Spleen (tissue), 11 donors: ENCODE measurements at regions not wholly inside any gene's neighbourhood (a gene's known extent, or its start where the extent isn't known, plus 50 kb on each side); places are given as distances from the start of the nearest gene placed in this dataset.
"Not testable (repeated sequence)": the region's sequence is repeated elsewhere in the genome, so short reads cannot be mapped to it uniquely, and the experiment has no call there.

Experiments used
- DNase-seq: peaks from one replicate; pipeline ENCODE4 v3.0.0-alpha.2; 2020
- H3K27ac ChIP-seq, 8 donors: fragments of 200-600 bp; sonication (generic) in 7 of 8; 1 replicate in 4 of 8; 2 replicates in 4 of 8; pipeline versions ENCODE4 v1.5.0 to v1.8.0; 2016 to 2021; ENCODE audit warnings: inconsistent platforms in 4 of 8, mild to moderate bottlenecking in 4 of 8, moderate library complexity in 1 of 8
- H3K27me3 ChIP-seq, 7 donors: fragments of 200-600 bp; sonication (generic) in 6 of 7; replicated peaks in 1 of 7; 1 replicate in 4 of 7; 2 replicates in 3 of 7; pipeline versions ENCODE4 v1.5.0 to v1.8.0; 2016 to 2021; ENCODE audit warnings: inconsistent platforms in 3 of 7, mild to moderate bottlenecking in 1 of 7
- H3K36me3 ChIP-seq, 6 donors: fragments of 200-600 bp; sonication (generic) in 5 of 6; 1 replicate in 4 of 6; 2 replicates in 2 of 6; pipeline versions ENCODE4 v1.5.0 to v1.8.0; 2016 to 2021; ENCODE audit warnings: inconsistent platforms in 2 of 6
- H3K4me1 ChIP-seq, 6 donors: fragments of 200-600 bp; sonication (generic) in 5 of 6; 1 replicate in 3 of 6; 2 replicates in 3 of 6; pipeline versions ENCODE4 v1.5.0 to v1.8.0; 2016 to 2021; ENCODE audit warnings: inconsistent platforms in 3 of 6
- H3K4me3 ChIP-seq, 8 donors: fragments of 200-600 bp; sonication (generic) in 7 of 8; 1 replicate in 4 of 8; 2 replicates in 4 of 8; pipeline versions ENCODE4 v1.5.0 to v1.8.0; 2016 to 2021; ENCODE audit warnings: inconsistent platforms in 4 of 8, mild to moderate bottlenecking in 4 of 8, moderate library complexity in 2 of 8
- H3K9me3 ChIP-seq, 8 donors: fragments of 200-600 bp; sonication (generic) in 7 of 8; 1 replicate in 4 of 8; 2 replicates in 4 of 8; pipeline versions ENCODE4 v1.5.0 to v1.8.0; 2016 to 2021; ENCODE audit warnings: inconsistent platforms in 4 of 8
- CTCF ChIP-seq, 11 experiments: fragments of 200-600 bp in 7 of 11; fragments of 450-650 bp in 4 of 11; sonication (generic) in 4 of 11; IDR thresholded peaks in 8 of 11; conservative IDR thresholded peaks in 3 of 11; 1 replicate in 7 of 11; 2 replicates in 4 of 11; pipeline versions ENCODE4 v1.4.0 to v1.8.0; 2016 to 2021; ENCODE audit warnings: antibody characterized with exemption in 11 of 11, inconsistent platforms in 4 of 11, mild to moderate bottlenecking in 1 of 11
- POLR2A ChIP-seq, 3 donors: fragments of 450-650 bp; IDR thresholded peaks; one replicate each; pipeline ENCODE4 v1.5.1; 2017; ENCODE audit warnings: antibody characterized with exemption in 3 of 3, mild to moderate bottlenecking in 1 of 3
- POLR2AphosphoS5 ChIP-seq, 3 donors: sonication (generic); formaldehyde crosslinking; IDR thresholded peaks; one replicate each; pipeline ENCODE4 v1.5.1; 2017; ENCODE audit warnings: antibody characterized with exemption in 3 of 3
- WGBS, 5 donors: extraction: QIAGEN DNeasy Blood & Tissue Kit in 3 of 5; methylation state at CpG; one replicate each; pipeline versions ENCODE4 v1.1.5 to v1.1.7; 2013 to 2018; 5-methylcytosine and 5-hydroxymethylcytosine counted together
- intact Hi-C: fragments of 100-400 bp; cut with DNase I; formaldehyde crosslinking; loops from one replicate; pipeline ENCODE4 v1.15.0; 2023; ENCODE audit warnings: low total_unique reads
- donor health status: healthy with polysubstance abuse.
- donor health status: DM: no; HTN: no; CAD: no; lungs with moderate emphysema.
- donor health status: DM: no; HTN: no; CAD: no.
- donor health status: Bipolar disorder and iron deficiency.
- donor health status: healthy.
- donor health status: DM: no; HTN: no; CAD: no.
- donor health status: DM: yes; HTN: yes; CAD: no.

- Histone ChIP-seq H3K4me3 (no peak overlapping the region), H3K27ac (no peak overlapping the region), H3K4me1 (no peaks in the 10 kb centered on the region), H3K36me3 (no peaks in the 10 kb centered on the region), H3K27me3 (no peaks in the 10 kb centered on the region), H3K9me3 (no peaks in the 10 kb centered on the region)
- intact Hi-C loops = no loop called here
- TF ChIP-seq POLR2A (IDR thresholded peaks at IDR 0.05) (no peak), CTCF (IDR thresholded peaks at IDR 0.05 in 8 of 11, conservative IDR thresholded peaks at IDR 0.05 in 3 of 11) (no peak), POLR2AphosphoS5 (IDR thresholded peaks at IDR 0.05) (no peak)
- WGBS, 5 donors = 68 to 88% (median 76%) methylated on average over 4 of the region's 4 CpGs
- DNase-seq = no peak
Measured at GRCh38 chr11:45000918-45001317, 50.2 kb upstream of the TP53I11 start.

DNA sequence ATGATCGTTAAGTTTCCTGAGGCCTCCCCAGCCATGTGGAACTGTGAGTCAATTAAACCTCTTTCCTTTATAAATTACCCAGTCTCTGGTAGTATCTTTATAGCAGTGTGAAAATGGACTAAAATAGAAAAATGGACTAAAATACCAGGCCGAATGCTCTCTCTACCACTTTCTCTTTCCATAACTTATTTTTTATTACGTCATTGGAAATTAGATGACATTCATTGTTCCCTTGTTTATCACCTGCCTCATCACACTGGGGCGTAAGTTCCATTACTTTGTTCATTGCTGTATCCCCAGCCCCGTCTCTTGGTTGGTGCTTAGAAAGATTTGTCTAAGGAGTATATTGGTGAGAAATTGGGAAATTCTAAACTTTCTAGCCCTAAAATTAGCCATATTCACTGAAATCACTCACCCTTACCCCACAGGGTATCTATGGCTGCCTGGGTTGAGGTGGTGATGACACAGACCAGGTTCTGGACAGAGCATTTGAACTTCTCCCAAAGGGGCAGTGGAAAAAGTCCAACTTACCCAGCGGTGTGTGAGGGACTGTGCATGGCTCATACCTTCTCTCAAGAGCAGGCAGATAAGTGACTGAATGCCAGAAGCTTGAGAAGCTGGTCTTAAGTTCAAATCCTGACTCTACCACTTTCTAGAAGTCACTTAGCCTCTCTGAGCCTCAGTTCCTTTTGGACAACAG lies 50.9 kb upstream of the TP53I11 start:
- no peaks in the 10 kb centered on the region for H3K36me3 ChIP-seq
- H3K27ac ChIP-seq = no peak overlapping the region
- DNase-seq = no peak
- 87 to 92% (median 90%) methylated on average over 6 of the region's 6 CpGs for WGBS, 5 donors
- H3K4me3 ChIP-seq = no peak overlapping the region
- H3K27me3 ChIP-seq = no peaks in the 10 kb centered on the region
- TF ChIP-seq CTCF (IDR thresholded peaks at IDR 0.05 in 8 of 11, conservative IDR thresholded peaks at IDR 0.05 in 3 of 11) (no peak), POLR2A (IDR thresholded peaks at IDR 0.05) (no peak), POLR2AphosphoS5 (IDR thresholded peaks at IDR 0.05) (no peak)
- no peaks in the 10 kb centered on the region for H3K4me1 ChIP-seq
- H3K9me3 ChIP-seq = no peaks in the 10 kb centered on the region
- intact Hi-C loops = no loop called here

DNA sequence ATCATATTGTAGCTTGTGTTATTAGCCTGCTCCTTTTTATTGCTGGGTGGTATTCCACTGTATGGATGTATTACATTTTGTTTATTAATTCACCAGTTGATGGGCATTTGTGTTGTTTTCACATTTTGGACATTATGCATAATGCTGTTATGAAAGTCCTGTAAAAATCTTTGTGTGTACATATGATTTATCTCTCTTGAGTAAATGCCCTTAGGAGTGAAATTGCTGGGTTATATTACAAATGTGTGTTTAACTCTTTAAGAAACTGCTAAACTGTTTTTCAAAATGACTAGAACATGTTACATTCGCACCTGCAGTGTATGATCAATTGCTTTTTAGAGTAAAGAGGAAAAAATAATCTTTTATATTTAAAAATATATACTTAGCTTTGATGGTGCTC lies 54.4 kb upstream of the TP53I11 start:
- Histone ChIP-seq H3K9me3 (no peaks in the 10 kb centered on the region), H3K4me1 (no peaks in the 10 kb centered on the region), H3K36me3 (no peaks in the 10 kb centered on the region), H3K4me3 (no peak overlapping the region), H3K27me3 (no peaks in the 10 kb centered on the region), H3K27ac (no peak overlapping the region)
- DNase-seq = no peak
- TF ChIP-seq POLR2A (IDR thresholded peaks at IDR 0.05) (no peak), CTCF (IDR thresholded peaks at IDR 0.05 in 8 of 11, conservative IDR thresholded peaks at IDR 0.05 in 3 of 11) (no peak), POLR2AphosphoS5 (IDR thresholded peaks at IDR 0.05) (no peak)
- WGBS, 5 donors = 77 to 98% (median 90%) methylated on average over 1 of the region's 1 CpG
- intact Hi-C loops = no loop called here

DNA sequence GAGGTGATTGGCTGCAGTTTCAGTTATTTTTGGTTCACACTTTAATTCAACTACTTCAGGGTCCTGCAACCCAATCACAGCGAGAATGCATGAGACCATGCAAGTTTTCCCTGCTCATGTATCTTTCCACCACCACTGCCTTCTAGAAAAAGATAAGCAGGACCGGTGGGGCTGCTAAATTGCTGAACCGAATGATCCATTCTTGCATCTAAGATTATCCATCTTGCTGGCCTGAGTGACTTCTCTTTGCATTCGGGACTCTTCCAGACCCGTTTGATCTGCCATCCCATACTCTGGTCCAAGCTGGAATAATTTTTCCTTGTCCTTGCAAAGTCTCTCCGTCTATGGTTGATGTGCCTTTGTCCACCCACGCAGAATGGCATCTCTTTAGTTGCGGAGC lies 56.3 kb upstream of the TP53I11 start:
- H3K9me3 ChIP-seq = peaks cover 0 to 5% (median 0%) of the 10 kb centered on the region in 8 donors
- 73 to 85% (median 81%) methylated on average over 8 of the region's 8 CpGs for WGBS, 5 donors
- no peaks in the 10 kb centered on the region for H3K4me1 ChIP-seq
- intact Hi-C loops = no loop called here
- DNase-seq = no peak
- H3K36me3 ChIP-seq = no peaks in the 10 kb centered on the region
- no peak overlapping the region for H3K27ac ChIP-seq
- H3K4me3 ChIP-seq = no peak overlapping the region
- no peaks in the 10 kb centered on the region for H3K27me3 ChIP-seq
- TF ChIP-seq POLR2AphosphoS5 (IDR thresholded peaks at IDR 0.05) (no peak), CTCF (IDR thresholded peaks at IDR 0.05 in 8 of 11, conservative IDR thresholded peaks at IDR 0.05 in 3 of 11) (no peak), POLR2A (IDR thresholded peaks at IDR 0.05) (no peak)

DNA sequence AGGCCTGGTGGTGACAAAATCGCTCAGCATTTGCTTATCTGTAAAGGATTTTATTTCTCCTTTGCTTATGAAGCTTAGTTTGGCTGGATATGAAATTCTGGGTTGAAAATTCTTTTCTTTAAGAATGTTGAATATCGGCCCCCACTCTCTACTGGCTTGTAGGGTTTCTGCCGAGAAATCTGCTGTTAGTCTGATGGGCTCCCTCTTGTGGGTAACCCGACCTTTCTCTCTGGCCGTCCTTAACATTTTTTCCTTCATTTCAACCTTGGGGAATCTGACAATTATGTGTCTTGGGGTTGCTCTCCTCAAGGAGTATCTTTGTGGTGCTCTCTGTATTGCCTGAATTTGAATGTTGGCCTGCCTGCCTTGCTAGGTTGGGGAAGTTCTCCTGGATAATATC lies 65.3 kb upstream of the TP53I11 start:
- H3K4me3 ChIP-seq, H3K27ac ChIP-seq, H3K27me3 ChIP-seq, H3K36me3 ChIP-seq, DNase-seq, intact Hi-C loops, H3K4me1 ChIP-seq: not testable (repeated sequence)
- H3K9me3 ChIP-seq = peaks cover 0 to 20% (median 9%) of the 10 kb centered on the region in 8 donors
- 74 to 93% (median 79%) methylated on average over 5 of the region's 5 CpGs for WGBS, 5 donors

DNA sequence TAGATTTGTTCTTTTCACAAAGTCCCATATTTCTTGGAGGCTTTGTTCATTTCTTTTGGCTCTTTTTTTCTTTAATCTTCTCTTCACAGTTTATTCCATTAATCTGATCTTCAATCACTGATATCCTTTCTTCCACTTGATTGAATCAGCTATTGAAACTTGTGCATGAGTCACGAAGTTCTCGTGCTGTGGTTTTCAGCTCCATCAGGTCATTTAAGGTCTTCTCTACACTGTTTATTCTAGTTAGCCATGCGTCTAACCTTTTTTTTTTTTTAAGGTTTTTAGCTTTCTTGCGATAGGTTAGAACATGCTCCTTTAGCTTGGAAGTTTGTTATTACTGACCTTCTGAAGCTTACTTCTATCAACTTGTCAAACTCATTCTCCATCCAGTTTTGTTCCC lies 65.8 kb upstream of the TP53I11 start:
- H3K4me1 ChIP-seq = peaks cover 2 to 14% (median 9%) of the 10 kb centered on the region in 6 donors
- H3K27ac ChIP-seq, DNase-seq, H3K4me3 ChIP-seq, H3K27me3 ChIP-seq, H3K36me3 ChIP-seq, intact Hi-C loops: not testable (repeated sequence)
- H3K9me3 ChIP-seq = peaks cover 0 to 20% (median 9%) of the 10 kb centered on the region in 8 donors
- WGBS, 5 donors = 79 to 85% (median 82%) methylated on average over 4 of the region's 4 CpGs
